ENCODE measurements at regions not wholly inside any gene's neighbourhood (a gene's known extent, or its start where the extent isn't known, plus 50 kb on each side); places are given as distances from the start of the nearest gene placed in this dataset.

DNA sequence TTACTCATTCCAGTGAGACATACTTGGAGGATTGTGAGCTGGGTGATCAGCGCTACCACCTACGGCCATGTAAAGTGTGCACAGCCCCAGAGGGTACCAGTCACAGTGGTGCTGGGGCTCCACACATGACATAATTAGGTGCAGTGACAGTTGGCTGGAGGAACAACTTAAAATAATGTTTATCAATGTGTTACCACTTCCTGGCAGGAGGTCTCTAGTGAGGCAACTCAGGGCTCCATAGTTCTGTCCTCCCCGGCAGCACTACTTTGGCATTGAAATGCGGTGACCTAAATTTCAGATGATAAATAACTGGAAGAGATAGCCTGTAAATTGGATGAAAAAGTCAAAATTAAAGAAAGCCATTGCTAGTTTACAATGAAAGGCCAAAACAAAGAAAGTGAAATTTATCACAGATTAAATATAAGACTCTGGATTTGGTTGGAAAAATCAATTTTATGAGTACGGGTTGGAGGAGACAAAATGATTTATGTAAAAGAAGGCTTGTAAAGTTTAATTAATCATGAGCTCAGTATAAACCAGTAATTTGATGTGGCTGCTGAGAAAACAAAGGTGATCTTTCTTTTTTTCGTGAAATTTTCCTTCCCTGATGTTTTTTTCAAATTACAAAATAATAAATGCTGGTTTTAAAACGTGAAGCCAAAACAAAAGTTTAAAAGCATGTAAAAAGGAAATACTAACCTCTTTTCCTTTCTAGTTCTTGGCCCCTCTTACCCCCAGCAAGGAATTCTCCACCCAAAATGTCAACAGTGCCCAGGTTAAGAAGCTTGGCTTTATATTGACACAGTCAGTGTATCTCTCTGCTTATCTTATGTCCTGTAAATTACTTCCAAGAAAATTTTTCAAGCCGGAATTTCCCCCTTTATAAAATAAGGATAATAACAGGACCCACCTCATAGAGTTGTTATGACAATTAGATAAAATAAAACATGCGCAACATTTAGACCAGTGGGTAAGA lies 126.7 kb upstream of the NOX3 start:
- no peaks in the 10 kb centered on the region for H3K79me2 ChIP-seq (ENCODE audit: insufficient read depth, low read depth, low read length)
- H3K4me1 ChIP-seq (ENCODE audit: insufficient read depth, low read length, poor library complexity, severe bottlenecking), result peaks cover 5% of the 10 kb centered on the region
- H3K36me3 ChIP-seq (ENCODE audit: insufficient read depth, low read length), result no peaks in the 10 kb centered on the region; the same call in 1 of the 2 replicates
- POLR2A ChIA-PET, result no interaction called here
- H4K20me1 ChIP-seq (ENCODE audit: insufficient read depth, low read length), result no peaks in the 10 kb centered on the region
- H3K27ac ChIP-seq (ENCODE audit: low read depth, low read length, poor library complexity, severe bottlenecking), result no peak overlapping the region
- CTCF ChIA-PET (ENCODE audit: unreplicated experiment), result no interaction called here
- DNase-seq (ENCODE audit: low spot score), result no peak
- H3K4me2 ChIP-seq (ENCODE audit: low read length), result no peak overlapping the region
- no peaks in the 10 kb centered on the region for H3K9me3 ChIP-seq (ENCODE audit: low read length)
- intact Hi-C loops (cut with micrococcal nuclease; ENCODE audit: unreplicated experiment), result no loop called here
- TF ChIP-seq EZH2phosphoT487 (IDR thresholded peaks at IDR 0.05; ENCODE audit: borderline replicate concordance, low read depth, low read length), result no peak
- TF ChIP-seq, protein P1, sequence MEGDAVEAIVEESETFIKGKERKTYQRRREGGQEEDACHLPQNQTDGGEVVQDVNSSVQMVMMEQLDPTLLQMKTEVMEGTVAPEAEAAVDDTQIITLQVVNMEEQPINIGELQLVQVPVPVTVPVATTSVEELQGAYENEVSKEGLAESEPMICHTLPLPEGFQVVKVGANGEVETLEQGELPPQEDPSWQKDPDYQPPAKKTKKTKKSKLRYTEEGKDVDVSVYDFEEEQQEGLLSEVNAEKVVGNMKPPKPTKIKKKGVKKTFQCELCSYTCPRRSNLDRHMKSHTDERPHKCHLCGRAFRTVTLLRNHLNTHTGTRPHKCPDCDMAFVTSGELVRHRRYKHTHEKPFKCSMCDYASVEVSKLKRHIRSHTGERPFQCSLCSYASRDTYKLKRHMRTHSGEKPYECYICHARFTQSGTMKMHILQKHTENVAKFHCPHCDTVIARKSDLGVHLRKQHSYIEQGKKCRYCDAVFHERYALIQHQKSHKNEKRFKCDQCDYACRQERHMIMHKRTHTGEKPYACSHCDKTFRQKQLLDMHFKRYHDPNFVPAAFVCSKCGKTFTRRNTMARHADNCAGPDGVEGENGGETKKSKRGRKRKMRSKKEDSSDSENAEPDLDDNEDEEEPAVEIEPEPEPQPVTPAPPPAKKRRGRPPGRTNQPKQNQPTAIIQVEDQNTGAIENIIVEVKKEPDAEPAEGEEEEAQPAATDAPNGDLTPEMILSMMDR (conservative IDR thresholded peaks at IDR 0.05; ENCODE audit: low read length), result no peak
- H2AFZ ChIP-seq (ENCODE audit: low read length), result peak overlapping the region; percentile 8
- BruUV-seq (replicated peaks), result no TSS peak
- no peaks in the 10 kb centered on the region for H3K9me2 ChIP-seq (ENCODE audit: insufficient read depth, low read length)
- no peak overlapping the region for H3K4me3 ChIP-seq (ENCODE audit: low read depth, low read length, poor library complexity, severe bottlenecking)

DNA sequence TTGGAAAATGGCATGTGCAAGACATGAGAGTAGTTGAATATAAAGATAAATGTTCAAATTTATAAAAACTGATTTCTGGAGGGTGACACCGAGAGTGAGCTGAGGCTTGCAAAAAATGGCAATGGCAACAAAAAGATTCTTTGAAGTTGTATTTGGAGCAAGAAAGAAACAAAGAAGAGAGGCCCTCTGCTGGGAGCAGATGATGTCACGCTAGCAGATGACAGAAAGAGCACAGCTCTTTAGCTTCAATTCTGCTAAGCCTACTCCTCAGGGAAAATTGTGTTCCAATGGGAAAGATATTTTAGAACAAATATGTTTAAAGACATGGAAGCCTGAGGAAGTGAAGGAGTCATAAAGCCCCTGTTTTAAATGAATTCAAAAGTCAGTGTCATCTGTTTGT lies 125.3 kb upstream of the NOX3 start:
- intact Hi-C loops (cut with micrococcal nuclease; ENCODE audit: unreplicated experiment), result no loop called here
- no peak overlapping the region for H2AFZ ChIP-seq (ENCODE audit: low read length)
- H3K9me2 ChIP-seq (ENCODE audit: insufficient read depth, low read length), result no peaks in the 10 kb centered on the region
- ChIA-PET CTCF (ENCODE audit: unreplicated experiment) (no interaction called here), POLR2A (interaction anchor here (0.6 to 0.7 kb wide), 3 partner anchors 9 to 39 kb away, joined by 3 to 4 read pairs (median 3); no protein-coding TSS in a partner anchor)
- peaks cover 5% of the 10 kb centered on the region for H3K4me1 ChIP-seq (ENCODE audit: insufficient read depth, low read length, poor library complexity, severe bottlenecking)
- H3K4me3 ChIP-seq (ENCODE audit: low read depth, low read length, poor library complexity, severe bottlenecking), result no peak overlapping the region
- peak; percentile 25 for DNase-seq (ENCODE audit: low spot score)
- no peak overlapping the region for H3K4me2 ChIP-seq (ENCODE audit: low read length)
- no TSS peak for BruUV-seq (replicated peaks)
- no peaks in the 10 kb centered on the region for H4K20me1 ChIP-seq (ENCODE audit: insufficient read depth, low read length)
- TF ChIP-seq EZH2phosphoT487 (IDR thresholded peaks at IDR 0.05; ENCODE audit: borderline replicate concordance, low read depth, low read length), result no peak
- TF ChIP-seq, protein P1 (conservative IDR thresholded peaks at IDR 0.05; ENCODE audit: low read length), result peak; percentile 64
- no peak overlapping the region for H3K27ac ChIP-seq (ENCODE audit: low read depth, low read length, poor library complexity, severe bottlenecking)
- no peaks in the 10 kb centered on the region for H3K9me3 ChIP-seq (ENCODE audit: low read length)
- H3K36me3 ChIP-seq (ENCODE audit: insufficient read depth, low read length), result no peaks in the 10 kb centered on the region; the same call in 1 of the 2 replicates
- no peaks in the 10 kb centered on the region for H3K79me2 ChIP-seq (ENCODE audit: insufficient read depth, low read depth, low read length)

DNA sequence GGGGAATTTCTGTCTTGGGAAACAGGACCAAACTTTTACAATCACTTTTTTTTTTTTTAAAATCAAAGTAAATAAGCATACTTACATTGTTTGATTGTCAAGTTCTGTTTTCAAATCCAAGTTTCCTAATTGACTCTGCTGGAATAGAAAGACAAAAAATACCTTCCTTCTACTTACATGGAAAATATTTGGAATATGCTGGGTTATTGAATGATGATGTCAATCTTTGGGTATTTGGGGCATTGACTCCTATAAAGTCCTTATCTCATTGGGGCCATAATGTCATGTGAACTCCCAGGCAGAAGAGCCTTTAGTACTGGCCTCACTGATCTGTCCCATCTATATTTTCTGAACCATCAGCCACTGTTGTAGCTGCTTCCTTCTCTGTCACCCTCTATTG lies 122.6 kb upstream of the NOX3 start:
- Histone ChIP-seq H3K4me2 (ENCODE audit: low read length) (no peak overlapping the region), H4K20me1 (ENCODE audit: insufficient read depth, low read length) (no peaks in the 10 kb centered on the region), H3K4me3 (ENCODE audit: low read depth, low read length, poor library complexity, severe bottlenecking) (no peak overlapping the region), H3K9me3 (ENCODE audit: low read length) (no peaks in the 10 kb centered on the region), H3K4me1 (ENCODE audit: insufficient read depth, low read length, poor library complexity, severe bottlenecking) (peaks cover 5% of the 10 kb centered on the region), H3K9me2 (ENCODE audit: insufficient read depth, low read length) (no peaks in the 10 kb centered on the region), H3K36me3 (ENCODE audit: insufficient read depth, low read length) (no peaks in the 10 kb centered on the region), H3K79me2 (ENCODE audit: insufficient read depth, low read depth, low read length) (no peaks in the 10 kb centered on the region), H2AFZ (ENCODE audit: low read length) (no peak overlapping the region), H3K27ac (ENCODE audit: low read depth, low read length, poor library complexity, severe bottlenecking) (no peak overlapping the region)
- TF ChIP-seq, protein P1 (conservative IDR thresholded peaks at IDR 0.05; ENCODE audit: low read length), result no peak
- no peak for TF ChIP-seq EZH2phosphoT487 (IDR thresholded peaks at IDR 0.05; ENCODE audit: borderline replicate concordance, low read depth, low read length)
- BruUV-seq (replicated peaks), result no TSS peak
- CTCF ChIA-PET (ENCODE audit: unreplicated experiment), result no interaction called here
- no peak for DNase-seq (ENCODE audit: low spot score)
- POLR2A ChIA-PET, result interaction anchor here (1.2 kb wide), 1 partner anchor 35 kb away, joined by 3 read pairs; no protein-coding TSS in a partner anchor
- intact Hi-C loops (cut with micrococcal nuclease; ENCODE audit: unreplicated experiment), result no loop called here

Data from OCI-LY7 (cell line).